ENCODE measurements at regions not wholly inside any gene's neighbourhood (a gene's known extent, or its start where the extent isn't known, plus 50 kb on each side); places are given as distances from the start of the nearest gene placed in this dataset.

DNA sequence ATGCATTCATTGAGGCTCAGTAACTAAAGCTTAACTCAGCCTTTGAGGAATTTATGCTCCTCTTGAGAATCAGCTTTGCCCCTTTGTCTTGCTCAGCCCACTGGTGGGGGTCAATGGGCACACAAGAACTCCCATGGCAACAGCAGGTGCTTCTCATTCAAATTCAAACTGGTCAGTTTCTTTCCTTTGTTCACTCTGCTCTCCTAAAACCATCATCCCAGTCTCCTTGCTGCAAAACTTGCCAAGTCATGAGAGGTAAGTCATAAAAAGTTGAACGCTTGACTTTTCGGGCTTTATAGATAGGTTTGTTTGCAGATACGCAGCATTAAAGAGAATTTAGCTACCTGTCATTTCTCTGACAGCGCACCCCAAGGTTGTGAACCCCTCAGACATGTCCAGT is 146.8 kb downstream of the TFAP2A start:
- Histone ChIP-seq H3K27me3 (replicated peaks in 1 of 7) (peaks cover 0 to 24% (median 5%) of the 10 kb centered on the region in 7 donors), H3K36me3 (no peaks in the 10 kb centered on the region), H3K9me3 (no peaks in the 10 kb centered on the region), H3K4me1 (no peaks in the 10 kb centered on the region), H3K4me3 (no peak overlapping the region), H3K27ac (no peak overlapping the region)
- 60 to 82% (median 69%) methylated on average over 4 of the region's 4 CpGs for WGBS, 5 donors
- intact Hi-C loops (cut with DNase I; ENCODE audit: low total_unique reads) = no loop called here
- TF ChIP-seq, protein P1, sequence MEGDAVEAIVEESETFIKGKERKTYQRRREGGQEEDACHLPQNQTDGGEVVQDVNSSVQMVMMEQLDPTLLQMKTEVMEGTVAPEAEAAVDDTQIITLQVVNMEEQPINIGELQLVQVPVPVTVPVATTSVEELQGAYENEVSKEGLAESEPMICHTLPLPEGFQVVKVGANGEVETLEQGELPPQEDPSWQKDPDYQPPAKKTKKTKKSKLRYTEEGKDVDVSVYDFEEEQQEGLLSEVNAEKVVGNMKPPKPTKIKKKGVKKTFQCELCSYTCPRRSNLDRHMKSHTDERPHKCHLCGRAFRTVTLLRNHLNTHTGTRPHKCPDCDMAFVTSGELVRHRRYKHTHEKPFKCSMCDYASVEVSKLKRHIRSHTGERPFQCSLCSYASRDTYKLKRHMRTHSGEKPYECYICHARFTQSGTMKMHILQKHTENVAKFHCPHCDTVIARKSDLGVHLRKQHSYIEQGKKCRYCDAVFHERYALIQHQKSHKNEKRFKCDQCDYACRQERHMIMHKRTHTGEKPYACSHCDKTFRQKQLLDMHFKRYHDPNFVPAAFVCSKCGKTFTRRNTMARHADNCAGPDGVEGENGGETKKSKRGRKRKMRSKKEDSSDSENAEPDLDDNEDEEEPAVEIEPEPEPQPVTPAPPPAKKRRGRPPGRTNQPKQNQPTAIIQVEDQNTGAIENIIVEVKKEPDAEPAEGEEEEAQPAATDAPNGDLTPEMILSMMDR (IDR thresholded peaks at IDR 0.05 in 8 of 11, conservative IDR thresholded peaks at IDR 0.05 in 3 of 11) = no peak
- TF ChIP-seq POLR2AphosphoS5 (IDR thresholded peaks at IDR 0.05) (no peak), POLR2A (IDR thresholded peaks at IDR 0.05) (no peak)
- no peak for DNase-seq

DNA sequence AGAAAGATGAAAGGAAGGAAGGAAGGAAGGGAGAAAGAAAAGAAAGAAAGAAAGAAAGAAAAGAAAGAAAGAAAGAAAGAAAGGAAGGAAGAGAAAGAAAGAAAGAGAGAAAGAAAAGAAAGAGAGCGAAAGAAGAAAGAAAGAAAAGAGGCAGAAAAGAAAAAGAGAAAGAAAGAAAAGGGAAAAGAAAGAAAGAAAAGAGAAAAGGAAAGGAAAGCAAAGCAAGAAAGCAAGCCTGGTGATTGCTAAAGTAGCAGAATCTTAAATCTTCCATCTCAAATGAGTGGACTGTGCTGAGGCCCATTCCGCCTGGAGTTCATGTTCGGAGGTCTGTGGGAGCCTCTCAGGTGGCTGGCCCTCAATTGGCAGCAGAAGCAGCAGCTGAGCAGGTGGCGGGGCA is 148.4 kb downstream of the TFAP2A start:
- Histone ChIP-seq H3K27ac (no peak overlapping the region), H3K4me3 (no peak overlapping the region), H3K36me3 (no peaks in the 10 kb centered on the region), H3K9me3 (no peaks in the 10 kb centered on the region), H3K27me3 (replicated peaks in 1 of 7) (peaks cover 0 to 24% (median 5%) of the 10 kb centered on the region in 7 donors), H3K4me1 (no peaks in the 10 kb centered on the region)
- TF ChIP-seq POLR2AphosphoS5 (IDR thresholded peaks at IDR 0.05) = no peak
- DNase-seq = no peak
- 67 to 76% (median 72%) methylated on average over 4 of the region's 4 CpGs for WGBS, 5 donors
- intact Hi-C loops (cut with DNase I; ENCODE audit: low total_unique reads) = no loop called here

DNA sequence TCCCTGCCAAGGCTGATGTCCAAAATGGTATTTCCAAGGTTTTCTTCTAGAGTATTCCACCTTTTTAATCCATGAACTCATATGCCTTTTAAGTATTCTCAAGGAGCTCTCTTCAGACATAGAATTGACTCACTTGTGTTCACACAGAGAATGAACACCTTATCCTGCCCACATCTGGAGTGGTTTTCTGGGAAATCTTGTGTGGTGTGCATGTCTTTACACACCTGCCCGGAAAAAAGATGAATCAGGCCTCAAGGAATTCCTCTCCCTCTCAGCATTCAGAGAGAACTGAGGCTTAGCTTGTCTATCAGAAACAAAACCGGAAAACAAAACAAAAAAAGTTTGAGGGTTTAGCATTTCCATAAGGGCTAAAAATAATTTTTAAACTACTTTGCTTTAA is 148.8 kb downstream of the TFAP2A start:
- Histone ChIP-seq H3K9me3 (no peaks in the 10 kb centered on the region), H3K4me3 (no peak overlapping the region), H3K27ac (no peak overlapping the region), H3K36me3 (no peaks in the 10 kb centered on the region), H3K27me3 (replicated peaks in 1 of 7) (peaks cover 0 to 24% (median 5%) of the 10 kb centered on the region in 7 donors), H3K4me1 (no peaks in the 10 kb centered on the region)
- TF ChIP-seq POLR2AphosphoS5 (IDR thresholded peaks at IDR 0.05) = no peak
- TF ChIP-seq POLR2A (IDR thresholded peaks at IDR 0.05) = no peak
- TF ChIP-seq, protein P1 (IDR thresholded peaks at IDR 0.05 in 8 of 11, conservative IDR thresholded peaks at IDR 0.05 in 3 of 11) = no peak
- intact Hi-C loops (cut with DNase I; ENCODE audit: low total_unique reads) = no loop called here
- no peak for DNase-seq
- 71 to 85% (median 85%) methylated on average over 2 of the region's 2 CpGs for WGBS, 5 donors

DNA sequence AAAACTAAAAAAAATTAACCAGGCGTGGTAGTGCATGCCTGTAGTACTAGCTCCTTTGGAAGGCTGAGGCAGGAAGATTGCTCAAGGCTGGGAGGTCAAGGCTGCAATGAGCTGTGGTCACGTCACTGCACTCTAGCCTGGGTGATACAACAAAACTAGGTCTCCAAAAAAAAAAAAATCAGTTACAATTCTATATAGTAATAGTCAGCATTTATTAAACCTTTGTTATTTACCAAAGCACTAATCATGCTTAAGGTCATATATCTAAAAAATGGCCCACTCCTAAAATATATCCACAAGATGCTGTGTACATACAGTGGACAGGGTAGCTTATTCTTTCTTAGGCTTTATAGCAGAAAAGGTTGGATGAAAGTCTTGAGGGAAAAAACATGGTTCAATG is 152.4 kb downstream of the TFAP2A start:
- Histone ChIP-seq H3K4me1 (no peaks in the 10 kb centered on the region), H3K27me3 (replicated peaks in 1 of 7) (peaks cover 0 to 2% (median 0%) of the 10 kb centered on the region in 7 donors), H3K9me3 (no peaks in the 10 kb centered on the region), H3K27ac (no peak overlapping the region), H3K36me3 (no peaks in the 10 kb centered on the region), H3K4me3 (no peak overlapping the region)
- DNase-seq = no peak
- 65 to 82% (median 71%) methylated on average over 2 of the region's 2 CpGs for WGBS, 5 donors
- TF ChIP-seq POLR2AphosphoS5 (IDR thresholded peaks at IDR 0.05) (no peak), POLR2A (IDR thresholded peaks at IDR 0.05) (no peak)
- TF ChIP-seq, protein P1 (IDR thresholded peaks at IDR 0.05 in 8 of 11, conservative IDR thresholded peaks at IDR 0.05 in 3 of 11) = no peak
- intact Hi-C loops (cut with DNase I; ENCODE audit: low total_unique reads) = no loop called here

DNA sequence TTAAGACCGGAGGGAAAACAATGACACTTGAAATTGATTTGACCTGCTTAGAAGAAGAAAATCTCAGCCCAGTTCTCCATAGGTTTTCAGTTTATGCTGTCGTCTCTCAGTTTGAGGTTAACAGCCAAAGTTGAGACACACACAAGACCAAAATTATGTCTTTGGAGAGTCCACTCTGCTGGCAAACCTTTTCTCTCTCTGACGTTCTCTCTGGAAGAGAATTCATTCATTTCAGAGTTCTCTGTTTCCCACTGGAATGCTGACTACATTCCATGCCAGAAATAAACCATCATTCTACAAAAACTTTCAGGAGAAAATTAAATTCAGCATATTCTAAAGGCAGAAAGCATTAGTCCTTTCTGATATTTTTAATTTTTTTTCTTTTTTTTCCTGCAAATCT is 155.2 kb downstream of the TFAP2A start:
- intact Hi-C loops (cut with DNase I; ENCODE audit: low total_unique reads) = no loop called here
- WGBS, 5 donors = 63 to 80% (median 67%) methylated on average over 3 of the region's 3 CpGs
- peaks cover 0 to 13% (median 0%) of the 10 kb centered on the region in 8 donors for H3K9me3 ChIP-seq

More for the DNA sequence above, 155.2 kb downstream of the TFAP2A start:
- Histone ChIP-seq H3K27me3 (replicated peaks in 1 of 7) (no peaks in the 10 kb centered on the region), H3K4me1 (no peaks in the 10 kb centered on the region), H3K36me3 (no peaks in the 10 kb centered on the region), H3K4me3 (no peak overlapping the region), H3K27ac (no peak overlapping the region)
- TF ChIP-seq, protein P1 (IDR thresholded peaks at IDR 0.05 in 8 of 11, conservative IDR thresholded peaks at IDR 0.05 in 3 of 11) = no peak
- no peak for TF ChIP-seq POLR2AphosphoS5 (IDR thresholded peaks at IDR 0.05)
- no peak for TF ChIP-seq POLR2A (IDR thresholded peaks at IDR 0.05)
- no peak for DNase-seq

Measured in spleen (tissue), 11 donors.